HEK293 (cell line): ENCODE measurements at regions not wholly inside any gene's neighbourhood (a gene's known extent, or its start where the extent isn't known, plus 50 kb on each side); places are given as distances from the start of the nearest gene placed in this dataset.
"Not testable (repeated sequence)": the region's sequence is repeated elsewhere in the genome, so short reads cannot be mapped to it uniquely, and the experiment has no call there.

Source experiments
- CTCF ChIA-PET: fragments of 350-600 bp; formaldehyde crosslinking; extraction: SDS; loops from one replicate; lab custom pipeline; 2021; ENCODE audit warnings: antibody characterized with exemption; lab: Yijun Ruan, JAX
- POLR2A ChIA-PET: fragments of 300-600 bp; formaldehyde crosslinking; extraction: SDS; loops from one replicate; lab custom pipeline; 2020; ENCODE audit warnings: antibody characterized with exemption, inconsistent platforms; lab: Yijun Ruan, JAX
- H3K27ac ChIP-seq: fragments of 200-500 bp; sonication (Bioruptor generic); 2 replicates; pipeline ENCODE4 v1.5.1; 2014; ENCODE audit warnings: low read depth, low read length, control low read depth, inconsistent platforms; ENCODE audit errors: extremely low read depth
- H3K36me3 ChIP-seq, 2 experiments: fragments of 200-500 bp in 1 of 2; sonication (Bioruptor generic) in 1 of 2; 1 replicate in 1 of 2; 2 replicates in 1 of 2; pipeline ENCODE4 v1.5.1; 2014 to 2017; ENCODE audit warnings: inconsistent platforms in 2 of 2, low read length in 2 of 2; ENCODE audit not compliant: control insufficient read depth in 2 of 2, insufficient read depth in 1 of 2
- H3K4me1 ChIP-seq: fragments of 200-500 bp; sonication (Bioruptor generic); 2 replicates; pipeline ENCODE4 v1.5.1; 2014; ENCODE audit warnings: mild to moderate bottlenecking, low read length, inconsistent platforms; ENCODE audit not compliant: control insufficient read depth, insufficient read depth
- H3K4me3 ChIP-seq: 2 replicates; pipeline ENCODE4 v1.5.1; 2011; ENCODE audit warnings: low read depth, mild to moderate bottlenecking, control low read depth, low read length, moderate library complexity
- H3K9me3 ChIP-seq: fragments of 200-500 bp; sonication (Bioruptor generic); 2 replicates; pipeline ENCODE4 v1.5.1; 2014; ENCODE audit warnings: low read depth, low read length, inconsistent platforms; ENCODE audit not compliant: control insufficient read depth, insufficient read depth
- BCL11A ChIP-seq: fragments of 450-650 bp; formaldehyde crosslinking; IDR thresholded peaks from 2 replicates; pipeline ENCODE4 v1.5.1; 2016; ENCODE audit warnings: low read depth, missing biosample characterization, missing genetic modification characterization
- EGR2 ChIP-seq: fragments of 450-650 bp; formaldehyde crosslinking; IDR thresholded peaks from 2 replicates; pipeline ENCODE4 v1.5.1; 2016; ENCODE audit warnings: low read depth, missing biosample characterization, missing genetic modification characterization
- MYNN ChIP-seq: fragments of 450-650 bp; formaldehyde crosslinking; IDR thresholded peaks from 2 replicates; pipeline ENCODE4 v1.5.1; 2016; ENCODE audit warnings: missing biosample characterization, missing genetic modification characterization, borderline replicate concordance
- REPIN1 ChIP-seq: fragments of 450-650 bp; formaldehyde crosslinking; IDR thresholded peaks from 2 replicates; pipeline ENCODE4 v1.5.1; 2017; ENCODE audit warnings: missing biosample characterization, missing genetic modification characterization, low read depth
- ZBTB20 ChIP-seq: fragments of 450-650 bp; formaldehyde crosslinking; IDR thresholded peaks from 2 replicates; pipeline ENCODE4 v1.5.1; 2016; ENCODE audit warnings: missing biosample characterization, missing genetic modification characterization
- ZFP37 ChIP-seq: fragments of 450-650 bp; formaldehyde crosslinking; IDR thresholded peaks from 2 replicates; pipeline ENCODE4 v1.5.1; 2016; ENCODE audit warnings: missing biosample characterization, missing genetic modification characterization
- ZIC2 ChIP-seq: fragments of 450-650 bp; formaldehyde crosslinking; IDR thresholded peaks from 2 replicates; pipeline ENCODE4 v1.5.1; 2016; ENCODE audit warnings: missing biosample characterization, missing genetic modification characterization
- ZNF169 ChIP-seq: fragments of 450-650 bp; formaldehyde crosslinking; IDR thresholded peaks from 2 replicates; pipeline ENCODE4 v1.5.1; 2016; ENCODE audit warnings: missing biosample characterization, missing genetic modification characterization
- ZNF214 ChIP-seq: fragments of 450-650 bp; formaldehyde crosslinking; IDR thresholded peaks from 2 replicates; pipeline ENCODE4 v1.5.1; 2017; ENCODE audit warnings: missing biosample characterization, mild to moderate bottlenecking, missing genetic modification characterization, borderline replicate concordance
- ZNF266 ChIP-seq: fragments of 450-650 bp; formaldehyde crosslinking; IDR thresholded peaks from 2 replicates; pipeline ENCODE4 v1.5.1; 2016; ENCODE audit warnings: missing biosample characterization, missing genetic modification characterization, low read depth
- ZNF280D ChIP-seq: fragments of 450-650 bp; formaldehyde crosslinking; IDR thresholded peaks from 2 replicates; pipeline ENCODE4 v1.5.1; 2016; ENCODE audit warnings: missing biosample characterization, missing genetic modification characterization
- ZNF324 ChIP-seq: fragments of 450-650 bp; formaldehyde crosslinking; IDR thresholded peaks from 2 replicates; pipeline ENCODE4 v1.5.1; 2016; ENCODE audit warnings: missing biosample characterization, missing genetic modification characterization
- ZNF37A ChIP-seq: fragments of 450-650 bp; IDR thresholded peaks from 2 replicates; pipeline ENCODE4 v1.5.1; 2018; ENCODE audit warnings: missing biosample characterization, missing genetic modification characterization
- ZNF549 ChIP-seq: fragments of 450-650 bp; IDR thresholded peaks from 2 replicates; pipeline ENCODE4 v1.5.1; 2018; ENCODE audit warnings: missing biosample characterization, missing genetic modification characterization, mild to moderate bottlenecking, inconsistent platforms, moderate library complexity
- ZNF600 ChIP-seq: fragments of 450-650 bp; formaldehyde crosslinking; IDR thresholded peaks from 2 replicates; pipeline ENCODE4 v1.5.1; 2016; ENCODE audit warnings: missing biosample characterization, missing genetic modification characterization
- ZNF623 ChIP-seq: fragments of 450-650 bp; formaldehyde crosslinking; IDR thresholded peaks from 2 replicates; pipeline ENCODE4 v1.5.1; 2016; ENCODE audit warnings: missing biosample characterization, missing genetic modification characterization
- ZNF747 ChIP-seq: fragments of 450-650 bp; formaldehyde crosslinking; IDR thresholded peaks from 2 replicates; pipeline ENCODE4 v1.5.1; 2016; ENCODE audit warnings: missing biosample characterization, missing genetic modification characterization
- ZNF776 ChIP-seq: fragments of 450-650 bp; formaldehyde crosslinking; IDR thresholded peaks from 2 replicates; pipeline ENCODE4 v1.5.0; 2017; ENCODE audit warnings: missing biosample characterization, missing genetic modification characterization, borderline replicate concordance
- ZNF843 ChIP-seq: fragments of 450-650 bp; formaldehyde crosslinking; IDR thresholded peaks from 2 replicates; pipeline ENCODE4 v1.5.1; 2016; ENCODE audit warnings: missing biosample characterization, missing genetic modification characterization
- ZXDB ChIP-seq: fragments of 450-650 bp; formaldehyde crosslinking; IDR thresholded peaks from 2 replicates; pipeline ENCODE4 v1.5.1; 2016; ENCODE audit warnings: missing biosample characterization, missing genetic modification characterization
- TF ChIP-seq, protein P1 (sequence below): fragments of 450-650 bp; formaldehyde crosslinking; IDR thresholded peaks from 2 replicates; pipeline ENCODE4 v1.5.1; 2016; ENCODE audit warnings: missing biosample characterization, missing genetic modification characterization
- TF ChIP-seq, protein P2 (sequence below): fragments of 450-650 bp; formaldehyde crosslinking; IDR thresholded peaks from 2 replicates; pipeline ENCODE4 v1.5.1; 2016; ENCODE audit warnings: missing biosample characterization, missing genetic modification characterization, borderline replicate concordance
- TF ChIP-seq, protein P3 (sequence below): fragments of 450-650 bp; formaldehyde crosslinking; IDR thresholded peaks from 2 replicates; pipeline ENCODE4 v1.5.1; 2017; ENCODE audit warnings: missing biosample characterization, missing genetic modification characterization

DNA sequence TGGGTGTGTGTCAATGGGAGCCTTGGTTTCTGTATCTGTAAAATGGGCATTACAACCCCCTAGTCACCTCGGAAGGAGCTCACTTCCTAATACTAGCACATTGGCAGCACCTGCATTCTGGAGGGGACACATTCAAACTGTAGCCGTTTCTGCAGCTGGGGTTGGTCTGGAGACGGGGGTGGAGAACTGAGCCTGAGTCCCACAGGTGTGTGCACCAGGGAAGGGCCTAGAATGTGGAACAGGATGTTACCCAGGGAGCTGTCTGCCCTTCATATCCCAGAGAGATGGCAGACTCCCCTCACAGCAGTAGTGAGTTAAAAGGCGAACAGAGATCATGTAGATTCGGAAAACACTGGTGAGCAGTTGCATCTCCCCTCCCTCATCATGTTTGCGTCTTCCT, 272.8 kb upstream of the ZNF32 start (continued):
- TF ChIP-seq ZNF776 (tag by site-specific recombination) (no peak), ZNF843 (tag by site-specific recombination) (no peak), ZNF324 (tag by site-specific recombination) (no peak), BCL11A (tag by site-specific recombination) (no peak), ZIC2 (tag by site-specific recombination) (no peak), ZXDB (tag by site-specific recombination) (no peak), ZNF600 (no peak), MYNN (tag by site-specific recombination) (no peak), ZNF549 (no peak)
- TF ChIP-seq, protein P1, sequence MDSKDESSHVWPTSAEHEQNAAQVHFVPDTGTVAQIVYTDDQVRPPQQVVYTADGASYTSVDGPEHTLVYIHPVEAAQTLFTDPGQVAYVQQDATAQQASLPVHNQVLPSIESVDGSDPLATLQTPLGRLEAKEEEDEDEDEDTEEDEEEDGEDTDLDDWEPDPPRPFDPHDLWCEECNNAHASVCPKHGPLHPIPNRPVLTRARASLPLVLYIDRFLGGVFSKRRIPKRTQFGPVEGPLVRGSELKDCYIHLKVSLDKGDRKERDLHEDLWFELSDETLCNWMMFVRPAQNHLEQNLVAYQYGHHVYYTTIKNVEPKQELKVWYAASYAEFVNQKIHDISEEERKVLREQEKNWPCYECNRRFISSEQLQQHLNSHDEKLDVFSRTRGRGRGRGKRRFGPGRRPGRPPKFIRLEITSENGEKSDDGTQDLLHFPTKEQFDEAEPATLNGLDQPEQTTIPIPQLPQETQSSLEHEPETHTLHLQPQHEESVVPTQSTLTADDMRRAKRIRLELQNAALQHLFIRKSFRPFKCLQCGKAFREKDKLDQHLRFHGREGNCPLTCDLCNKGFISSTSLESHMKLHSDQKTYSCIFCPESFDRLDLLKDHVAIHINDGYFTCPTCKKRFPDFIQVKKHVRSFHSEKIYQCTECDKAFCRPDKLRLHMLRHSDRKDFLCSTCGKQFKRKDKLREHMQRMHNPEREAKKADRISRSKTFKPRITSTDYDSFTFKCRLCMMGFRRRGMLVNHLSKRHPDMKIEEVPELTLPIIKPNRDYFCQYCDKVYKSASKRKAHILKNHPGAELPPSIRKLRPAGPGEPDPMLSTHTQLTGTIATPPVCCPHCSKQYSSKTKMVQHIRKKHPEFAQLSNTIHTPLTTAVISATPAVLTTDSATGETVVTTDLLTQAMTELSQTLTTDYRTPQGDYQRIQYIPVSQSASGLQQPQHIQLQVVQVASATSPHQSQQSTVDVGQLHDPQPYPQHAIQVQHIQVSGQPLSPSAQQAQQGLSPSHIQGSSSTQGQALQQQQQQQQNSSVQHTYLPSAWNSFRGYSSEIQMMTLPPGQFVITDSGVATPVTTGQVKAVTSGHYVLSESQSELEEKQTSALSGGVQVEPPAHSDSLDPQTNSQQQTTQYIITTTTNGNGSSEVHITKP (tag by site-specific recombination): no peak
- TF ChIP-seq, protein P2, sequence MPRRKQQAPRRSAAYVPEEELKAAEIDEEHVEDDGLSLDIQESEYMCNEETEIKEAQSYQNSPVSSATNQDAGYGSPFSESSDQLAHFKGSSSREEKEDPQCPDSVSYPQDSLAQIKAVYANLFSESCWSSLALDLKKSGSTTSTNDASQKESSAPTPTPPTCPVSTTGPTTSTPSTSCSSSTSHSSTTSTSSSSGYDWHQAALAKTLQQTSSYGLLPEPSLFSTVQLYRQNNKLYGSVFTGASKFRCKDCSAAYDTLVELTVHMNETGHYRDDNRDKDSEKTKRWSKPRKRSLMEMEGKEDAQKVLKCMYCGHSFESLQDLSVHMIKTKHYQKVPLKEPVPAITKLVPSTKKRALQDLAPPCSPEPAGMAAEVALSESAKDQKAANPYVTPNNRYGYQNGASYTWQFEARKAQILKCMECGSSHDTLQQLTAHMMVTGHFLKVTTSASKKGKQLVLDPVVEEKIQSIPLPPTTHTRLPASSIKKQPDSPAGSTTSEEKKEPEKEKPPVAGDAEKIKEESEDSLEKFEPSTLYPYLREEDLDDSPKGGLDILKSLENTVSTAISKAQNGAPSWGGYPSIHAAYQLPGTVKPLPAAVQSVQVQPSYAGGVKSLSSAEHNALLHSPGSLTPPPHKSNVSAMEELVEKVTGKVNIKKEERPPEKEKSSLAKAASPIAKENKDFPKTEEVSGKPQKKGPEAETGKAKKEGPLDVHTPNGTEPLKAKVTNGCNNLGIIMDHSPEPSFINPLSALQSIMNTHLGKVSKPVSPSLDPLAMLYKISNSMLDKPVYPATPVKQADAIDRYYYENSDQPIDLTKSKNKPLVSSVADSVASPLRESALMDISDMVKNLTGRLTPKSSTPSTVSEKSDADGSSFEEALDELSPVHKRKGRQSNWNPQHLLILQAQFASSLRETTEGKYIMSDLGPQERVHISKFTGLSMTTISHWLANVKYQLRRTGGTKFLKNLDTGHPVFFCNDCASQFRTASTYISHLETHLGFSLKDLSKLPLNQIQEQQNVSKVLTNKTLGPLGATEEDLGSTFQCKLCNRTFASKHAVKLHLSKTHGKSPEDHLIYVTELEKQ: no peak

GRCh38 chr10:43920236-43920758, 271.6 kb upstream of the ZNF32 start:
- H3K4me3 ChIP-seq, POLR2A ChIA-PET, H3K36me3 ChIP-seq, H3K27ac ChIP-seq, H3K9me3 ChIP-seq, H3K4me1 ChIP-seq: not testable (repeated sequence)
- CTCF ChIA-PET: interaction anchor here (0.7 kb wide), 1 partner anchor 257 kb away, joined by 3 read pairs; no protein-coding TSS in a partner anchor

DNA sequence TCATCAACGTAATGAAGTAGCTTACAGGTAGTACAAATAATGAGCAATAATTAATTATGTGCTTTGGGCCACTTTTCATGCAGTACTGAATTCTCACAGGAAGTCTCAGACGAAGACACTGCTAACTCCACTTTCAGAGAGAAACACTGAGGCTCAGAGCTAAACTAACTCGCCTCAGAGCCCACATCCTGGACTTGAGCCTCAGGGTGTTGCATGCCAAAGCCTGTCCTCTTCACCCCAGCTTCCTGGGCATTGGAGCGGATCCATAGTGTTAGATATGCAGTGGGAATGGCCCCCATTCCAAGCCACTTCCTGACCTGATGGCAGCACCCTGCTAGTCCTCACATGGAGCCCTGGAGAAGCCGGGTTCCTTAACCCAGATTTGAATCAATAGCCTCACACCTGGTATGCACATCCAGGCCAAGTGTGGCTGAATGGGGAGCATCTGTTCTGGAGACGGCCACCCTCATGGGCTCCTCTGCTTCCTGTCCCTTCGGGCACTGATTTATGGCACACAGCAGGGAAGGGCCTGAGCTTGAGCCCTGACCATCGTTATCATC, 265.1 kb upstream of the ZNF32 start:
- Histone ChIP-seq H3K27ac (no peak overlapping the region), H3K36me3 (no peaks in the 10 kb centered on the region), H3K4me1 (no peaks in the 10 kb centered on the region), H3K9me3 (no peaks in the 10 kb centered on the region), H3K4me3 (no peak overlapping the region)
- ChIA-PET POLR2A (no interaction called here), CTCF (no interaction called here)
- no peak for TF ChIP-seq ZNF623 (tag by site-specific recombination)
- TF ChIP-seq, protein P3, sequence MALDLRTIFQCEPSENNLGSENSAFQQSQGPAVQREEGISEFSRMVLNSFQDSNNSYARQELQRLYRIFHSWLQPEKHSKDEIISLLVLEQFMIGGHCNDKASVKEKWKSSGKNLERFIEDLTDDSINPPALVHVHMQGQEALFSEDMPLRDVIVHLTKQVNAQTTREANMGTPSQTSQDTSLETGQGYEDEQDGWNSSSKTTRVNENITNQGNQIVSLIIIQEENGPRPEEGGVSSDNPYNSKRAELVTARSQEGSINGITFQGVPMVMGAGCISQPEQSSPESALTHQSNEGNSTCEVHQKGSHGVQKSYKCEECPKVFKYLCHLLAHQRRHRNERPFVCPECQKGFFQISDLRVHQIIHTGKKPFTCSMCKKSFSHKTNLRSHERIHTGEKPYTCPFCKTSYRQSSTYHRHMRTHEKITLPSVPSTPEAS (tag by site-specific recombination): no peak
- no peak for TF ChIP-seq ZNF214 (tag by site-specific recombination)
- TF ChIP-seq ZBTB20 (tag by site-specific recombination): no peak
- TF ChIP-seq ZNF169 (tag by site-specific recombination): no peak
- TF ChIP-seq ZNF747: no peak
- TF ChIP-seq ZNF266: no peak
- TF ChIP-seq REPIN1 (tag by site-specific recombination): no peak
- TF ChIP-seq ZNF37A: no peak
- TF ChIP-seq ZNF280D: no peak
- TF ChIP-seq ZFP37 (tag by site-specific recombination): no peak
- TF ChIP-seq EGR2 (tag by site-specific recombination): no peak
